ENCODE measurements at regions not wholly inside any gene's neighbourhood (a gene's known extent, or its start where the extent isn't known, plus 50 kb on each side); places are given as distances from the start of the nearest gene placed in this dataset.

DNA sequence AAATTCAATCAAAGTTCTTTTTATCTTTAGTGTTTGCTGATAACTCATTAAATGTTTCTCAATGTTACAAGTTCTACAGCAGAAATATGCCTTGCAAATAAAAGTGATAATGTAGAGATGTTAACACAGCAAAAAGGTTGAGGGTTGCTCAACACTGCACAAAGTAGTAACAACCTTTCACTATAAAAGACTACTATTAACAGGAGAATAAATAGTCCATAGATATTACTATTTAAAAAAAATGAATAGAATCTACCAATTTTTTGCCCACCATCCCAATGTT is 378.1 kb downstream of the RBM43 start:
- in situ Hi-C loops (cut with HindIII; ENCODE audit: low pct_unique_long_range_greater_than_20kb, low sequenced_read_pairs), result no loop called here
- Histone ChIP-seq H3K4me3 (ENCODE audit: low read depth in 2 of 2, low read length in 2 of 2) (no peak overlapping the region), H3K27me3 (ENCODE audit: control insufficient read depth, insufficient read depth, low read length) (no peaks in the 10 kb centered on the region), H3K27ac (ENCODE audit: low read length) (no peak overlapping the region), H3K36me3 (ENCODE audit: control insufficient read depth, insufficient read depth, low read length) (no peaks in the 10 kb centered on the region), H3K9me3 (ENCODE audit: control insufficient read depth, insufficient read depth, low read depth, low read length) (no peaks in the 10 kb centered on the region), H3K4me1 (ENCODE audit: control insufficient read depth, insufficient read depth, low read length) (no peaks in the 10 kb centered on the region)
- DNase-seq (ENCODE audit: low read depth, low spot score), result no peak
- no peak for ATAC-seq
- POLR2A ChIA-PET, result no interaction called here
- intact Hi-C loops (cut with micrococcal nuclease; ENCODE audit: unreplicated experiment), result no loop called here
- CTCF ChIA-PET, result no interaction called here
- BruUV-seq (replicated peaks), result no TSS peak
- TF ChIP-seq CTCF (IDR thresholded peaks at IDR 0.05) (no peak), SIN3A (IDR thresholded peaks at IDR 0.05; ENCODE audit: borderline replicate concordance, insufficient read depth, low read depth, low read length) (no peak), POLR2AphosphoS5 (IDR thresholded peaks at IDR 0.05; ENCODE audit: low read depth, low read length) (no peak), TCF7L2 (IDR thresholded peaks at IDR 0.05; ENCODE audit: low read depth, low read length) (no peak)
- TF ChIP-seq, protein P1, sequence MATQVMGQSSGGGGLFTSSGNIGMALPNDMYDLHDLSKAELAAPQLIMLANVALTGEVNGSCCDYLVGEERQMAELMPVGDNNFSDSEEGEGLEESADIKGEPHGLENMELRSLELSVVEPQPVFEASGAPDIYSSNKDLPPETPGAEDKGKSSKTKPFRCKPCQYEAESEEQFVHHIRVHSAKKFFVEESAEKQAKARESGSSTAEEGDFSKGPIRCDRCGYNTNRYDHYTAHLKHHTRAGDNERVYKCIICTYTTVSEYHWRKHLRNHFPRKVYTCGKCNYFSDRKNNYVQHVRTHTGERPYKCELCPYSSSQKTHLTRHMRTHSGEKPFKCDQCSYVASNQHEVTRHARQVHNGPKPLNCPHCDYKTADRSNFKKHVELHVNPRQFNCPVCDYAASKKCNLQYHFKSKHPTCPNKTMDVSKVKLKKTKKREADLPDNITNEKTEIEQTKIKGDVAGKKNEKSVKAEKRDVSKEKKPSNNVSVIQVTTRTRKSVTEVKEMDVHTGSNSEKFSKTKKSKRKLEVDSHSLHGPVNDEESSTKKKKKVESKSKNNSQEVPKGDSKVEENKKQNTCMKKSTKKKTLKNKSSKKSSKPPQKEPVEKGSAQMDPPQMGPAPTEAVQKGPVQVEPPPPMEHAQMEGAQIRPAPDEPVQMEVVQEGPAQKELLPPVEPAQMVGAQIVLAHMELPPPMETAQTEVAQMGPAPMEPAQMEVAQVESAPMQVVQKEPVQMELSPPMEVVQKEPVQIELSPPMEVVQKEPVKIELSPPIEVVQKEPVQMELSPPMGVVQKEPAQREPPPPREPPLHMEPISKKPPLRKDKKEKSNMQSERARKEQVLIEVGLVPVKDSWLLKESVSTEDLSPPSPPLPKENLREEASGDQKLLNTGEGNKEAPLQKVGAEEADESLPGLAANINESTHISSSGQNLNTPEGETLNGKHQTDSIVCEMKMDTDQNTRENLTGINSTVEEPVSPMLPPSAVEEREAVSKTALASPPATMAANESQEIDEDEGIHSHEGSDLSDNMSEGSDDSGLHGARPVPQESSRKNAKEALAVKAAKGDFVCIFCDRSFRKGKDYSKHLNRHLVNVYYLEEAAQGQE (IDR thresholded peaks at IDR 0.05; ENCODE audit: insufficient read depth in 1 of 2, low read depth in 2 of 2, low read length in 1 of 2), result no peak

DNA sequence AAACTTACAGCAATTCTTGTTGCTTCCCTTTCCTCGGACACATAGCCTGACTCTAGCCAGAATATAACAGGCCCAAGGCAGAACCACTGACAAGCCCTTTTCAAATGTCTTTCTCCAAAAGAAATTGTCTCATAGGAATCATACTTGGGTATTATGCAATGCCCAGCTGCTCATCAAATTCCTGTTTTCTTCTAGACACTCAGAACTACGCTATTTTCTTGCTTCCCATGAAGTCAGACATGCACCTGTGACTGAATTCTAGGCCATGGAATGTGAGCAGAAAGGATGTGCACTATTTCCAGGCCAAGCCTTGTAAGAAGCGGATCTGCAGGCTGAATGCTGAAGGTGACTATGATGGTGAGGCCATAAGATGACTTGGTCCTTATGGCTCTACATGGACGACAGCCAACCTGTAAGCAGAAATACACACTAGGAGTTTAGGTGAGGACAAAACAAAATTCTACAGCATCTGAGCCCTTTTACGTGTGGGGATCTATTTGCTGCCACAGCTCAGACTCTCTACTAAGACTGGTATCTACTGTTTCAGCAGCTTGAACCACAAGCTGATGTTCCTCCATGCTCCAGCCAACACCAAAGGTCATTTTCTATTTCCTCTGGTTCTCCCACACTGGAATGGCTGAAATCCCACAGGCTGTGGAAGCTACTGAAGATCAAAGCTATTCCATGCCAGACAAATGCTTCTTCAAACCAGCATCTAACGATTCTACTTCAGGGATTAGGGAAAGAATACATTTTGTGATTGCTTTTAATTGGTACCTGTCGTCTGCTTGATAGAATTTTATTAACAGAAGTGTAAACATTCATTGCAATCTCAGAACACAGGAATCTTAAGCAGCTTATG is 378.7 kb downstream of the RBM43 start:
- TF ChIP-seq, protein P1 (IDR thresholded peaks at IDR 0.05; ENCODE audit: insufficient read depth in 1 of 2, low read depth in 2 of 2, low read length in 1 of 2), result no peak
- TF ChIP-seq POLR2AphosphoS5 (IDR thresholded peaks at IDR 0.05; ENCODE audit: low read depth, low read length), result no peak
- ChIA-PET POLR2A (no interaction called here), CTCF (no interaction called here)
- Histone ChIP-seq H3K27me3 (ENCODE audit: control insufficient read depth, insufficient read depth, low read length) (no peaks in the 10 kb centered on the region), H3K36me3 (ENCODE audit: control insufficient read depth, insufficient read depth, low read length) (no peaks in the 10 kb centered on the region), H3K4me1 (ENCODE audit: control insufficient read depth, insufficient read depth, low read length) (no peaks in the 10 kb centered on the region), H3K9me3 (ENCODE audit: control insufficient read depth, insufficient read depth, low read depth, low read length) (no peaks in the 10 kb centered on the region), H3K4me3 (ENCODE audit: low read depth in 2 of 2, low read length in 2 of 2) (no peak overlapping the region), H3K27ac (ENCODE audit: low read length) (no peak overlapping the region)
- no peak for ATAC-seq
- DNase-seq (ENCODE audit: low read depth, low spot score), result no peak
- intact Hi-C loops (cut with micrococcal nuclease; ENCODE audit: unreplicated experiment), result no loop called here
- no TSS peak for BruUV-seq (replicated peaks)
- in situ Hi-C loops (cut with HindIII; ENCODE audit: low pct_unique_long_range_greater_than_20kb, low sequenced_read_pairs), result no loop called here
